K562 (cell line): ENCODE measurements at regions not wholly inside any gene's neighbourhood (a gene's known extent, or its start where the extent isn't known, plus 50 kb on each side); places are given as distances from the start of the nearest gene placed in this dataset.

Experiments
- ATAC-seq: fragments of 200-7000 bp; cut with Tn5 transposase; 3 replicates; pipeline ENCODE4 v1.9.1; 2020; ENCODE audit warnings: moderate library complexity
- BruUV-seq: library from RNA; stranded (reverse); fragments of 400-500 nt; replicated peaks from 2 replicates; lab custom pipeline; 2021; lab: Mats Ljungman, UMichigan
- CTCF ChIA-PET: fragments of 300-600 bp; formaldehyde crosslinking; extraction: SDS; loops from one replicate; lab custom pipeline; 2021; ENCODE audit warnings: low intra/inter-chr PET ratio; lab: Yijun Ruan, JAX
- POLR2A ChIA-PET: fragments of 300-600, 350-650 bp; sonication (Branson Sonifier 250); formaldehyde crosslinking; extraction: SDS; loops from one replicate; lab custom pipeline; 2021; ENCODE audit warnings: antibody characterized with exemption, inconsistent platforms; lab: Yijun Ruan, JAX
- DNase-seq, 4 experiments: peaks; one replicate each; pipeline versions ENCODE4 v3.0.0 to v3.0.0-alpha.2; 2011 to 2018; ENCODE audit warnings: low spot score in 3 of 4, mixed read lengths in 3 of 4; ENCODE audit errors: extremely low read depth in 1 of 4
- FAIRE-seq: peaks from 2 replicates; lab custom pipeline; 2011; peaks lifted over from hg19 to GRCh38; lab: Jason Lieb, UNC
- H2AFZ ChIP-seq: 2 replicates; pipeline ENCODE4 v1.6.0; 2011; ENCODE audit warnings: low read depth, low read length, control low read depth, inconsistent platforms
- H3K27ac ChIP-seq: fragments of 200-600 bp; 3 replicates; pipeline ENCODE4 v1.8.0; 2011; ENCODE audit warnings: low read depth, mild to moderate bottlenecking, control low read depth, inconsistent platforms, low read length, moderate library complexity, mixed read lengths; ENCODE audit errors: extremely low read depth
- H3K27me3 ChIP-seq, 2 experiments: fragments of 300-600 bp in 1 of 2; 2 replicates in 1 of 2; 3 replicates in 1 of 2; pipeline versions ENCODE4 v1.6.0 to v1.8.0; 2011; ENCODE audit warnings: inconsistent platforms in 2 of 2, low read length in 2 of 2, mild to moderate bottlenecking in 1 of 2, mixed read lengths in 1 of 2, moderate library complexity in 1 of 2; ENCODE audit not compliant: control insufficient read depth in 2 of 2, insufficient read depth in 2 of 2
- H3K36me3 ChIP-seq: fragments of 300-600 bp; 3 replicates; pipeline ENCODE4 v1.8.0; 2011; ENCODE audit warnings: mild to moderate bottlenecking, low read length, inconsistent platforms; ENCODE audit not compliant: control insufficient read depth, insufficient read depth
- H3K4me1 ChIP-seq, 2 experiments: fragments of 200-600 bp in 1 of 2; replicated peaks in 1 of 2; 2 replicates in 1 of 2; 3 replicates in 1 of 2; pipeline versions ENCODE4 v1.5.1 to v1.8.0; 2011; ENCODE audit warnings: inconsistent platforms in 2 of 2, low read length in 2 of 2, mild to moderate bottlenecking in 1 of 2, mixed read lengths in 1 of 2, moderate library complexity in 1 of 2; ENCODE audit not compliant: control insufficient read depth in 2 of 2, insufficient read depth in 2 of 2
- H3K4me2 ChIP-seq: 2 replicates; pipeline ENCODE4 v1.6.1; 2011; ENCODE audit warnings: low read length, control low read depth, inconsistent platforms, mixed read lengths; ENCODE audit not compliant: insufficient read depth
- H3K4me3 ChIP-seq: fragments of 200-600 bp; sonication (generic), shearing (Covaris generic); 2 replicates; pipeline ENCODE4 v1.5.1; 2016; ENCODE audit warnings: control low read depth, inconsistent platforms
- H3K79me2 ChIP-seq: fragments of 200-600 bp; 3 replicates; pipeline ENCODE4 v1.8.0; 2011; ENCODE audit warnings: low read length, inconsistent platforms; ENCODE audit not compliant: control insufficient read depth, insufficient read depth
- H3K9ac ChIP-seq, 2 experiments: 2 replicates each; pipeline versions ENCODE4 v1.6.0 to v1.6.1; 2011; ENCODE audit warnings: low read depth in 2 of 2, low read length in 2 of 2, control low read depth in 1 of 2, inconsistent platforms in 1 of 2, mild to moderate bottlenecking in 1 of 2, mixed read lengths in 1 of 2; ENCODE audit not compliant: insufficient read depth in 1 of 2
- H3K9me1 ChIP-seq: one replicate; pipeline ENCODE4 v1.6.0; 2011; ENCODE audit warnings: inconsistent platforms, mild to moderate bottlenecking, low read length, moderate library complexity; ENCODE audit not compliant: control insufficient read depth, insufficient read depth
- H3K9me3 ChIP-seq: replicated peaks from 2 replicates; pipeline ENCODE4 v1.5.1; 2011; ENCODE audit warnings: low read depth, low read length, inconsistent platforms; ENCODE audit not compliant: control insufficient read depth, insufficient read depth
- H4K20me1 ChIP-seq: replicated peaks from 2 replicates; pipeline ENCODE4 v1.6.1; 2011; ENCODE audit warnings: low read length, inconsistent platforms, mixed read lengths; ENCODE audit not compliant: control insufficient read depth, insufficient read depth
- BRCA1 ChIP-seq, 2 experiments: fragments of 450-650 bp in 1 of 2; sonication (generic) in 1 of 2; formaldehyde crosslinking in 1 of 2; IDR thresholded peaks; 2 replicates each; pipeline versions ENCODE4 v1.5.0 to v1.6.1; 2017 to 2020; ENCODE audit warnings: mild to moderate bottlenecking in 1 of 2, missing genetic modification reagents in 1 of 2
- CBX3 ChIP-seq, 2 experiments: IDR thresholded peaks; 1 replicate in 1 of 2; 2 replicates in 1 of 2; pipeline ENCODE4 v1.6.1; 2012; ENCODE audit warnings: inconsistent platforms in 2 of 2, low read length in 2 of 2, borderline replicate concordance in 1 of 2, control low read depth in 1 of 2
- CHD1 ChIP-seq: fragments of 200-600 bp; sonication (generic); IDR thresholded peaks from one replicate; pipeline ENCODE4 v1.6.1; 2012; ENCODE audit warnings: mild to moderate bottlenecking, moderate library complexity, low read length, inconsistent platforms
- FOS ChIP-seq: IDR thresholded peaks from 3 replicates; pipeline ENCODE4 v1.6.1; 2011; ENCODE audit not compliant: insufficient read length; ENCODE audit errors: extremely low read depth
- HDAC8 ChIP-seq: fragments of 450-650 bp; IDR thresholded peaks from 2 replicates; pipeline ENCODE4 v1.6.1; 2016; ENCODE audit warnings: mild to moderate bottlenecking, missing genetic modification characterization, moderate library complexity, missing compliant biosample characterization
- JUNB ChIP-seq: fragments of 450-650 bp; formaldehyde crosslinking; conservative IDR thresholded peaks from 2 replicates; pipeline ENCODE4 v1.4.0; 2020; ENCODE audit warnings: mild to moderate bottlenecking
- KAT2B ChIP-seq: IDR thresholded peaks from one replicate; pipeline ENCODE4 v1.6.1; 2012; ENCODE audit warnings: low read depth, mild to moderate bottlenecking, control low read depth, inconsistent platforms, low read length, moderate library complexity
- PTBP1 ChIP-seq: fragments of 200-400 bp; formaldehyde crosslinking; IDR thresholded peaks from 2 replicates; pipeline ENCODE4 v1.6.1; 2017; ENCODE audit warnings: low read depth, low read length
- PURB ChIP-seq: sonication (generic); formaldehyde crosslinking; IDR thresholded peaks from 2 replicates; pipeline ENCODE4 v1.9.0; 2021; ENCODE audit warnings: low read depth, mild to moderate bottlenecking, missing genetic modification reagents
- TOE1 ChIP-seq, 2 experiments: fragments of 450-650 bp in 1 of 2; sonication (generic) in 1 of 2; formaldehyde crosslinking in 1 of 2; IDR thresholded peaks; 2 replicates each; pipeline versions ENCODE4 v1.7.1 to v1.8.0; 2016 to 2022; ENCODE audit warnings: borderline replicate concordance in 2 of 2, mild to moderate bottlenecking in 2 of 2, antibody characterized with exemption in 1 of 2, inconsistent platforms in 1 of 2, low read depth in 1 of 2, missing genetic modification reagents in 1 of 2, moderate library complexity in 1 of 2
- ZNF644 ChIP-seq: fragments of 200-800 bp; sonication (Bioruptor generic); IDR thresholded peaks from 2 replicates; pipeline ENCODE4 v1.6.1; 2016; ENCODE audit warnings: low read depth, missing genetic modification characterization, missing compliant biosample characterization
- WGBS: fragments of 100-300 bp; shearing (Covaris generic); methylation state at CpG from one replicate; pipeline ENCODE4 v1.1.6; 2016; ENCODE audit warnings: low coverage, mixed read lengths; ENCODE audit not compliant: insufficient coverage; ENCODE audit errors: missing lambda C conversion rate; 5-methylcytosine and 5-hydroxymethylcytosine counted together
- in situ Hi-C: fragments of 300-500 bp; cut with MboI; formaldehyde crosslinking; loops from 4 replicates; pipeline ENCODE4 v1.15.0; 2018; ENCODE audit warnings: inconsistent platforms, mixed read lengths
- intact Hi-C: fragments of 100-400 bp; cut with micrococcal nuclease; formaldehyde crosslinking; loops from 2 replicates; pipeline ENCODE4 v1.14.2; 2022
- TF ChIP-seq, protein P1 (sequence below): fragments of 450-650 bp; IDR thresholded peaks from 2 replicates; pipeline ENCODE4 v1.6.1; 2016; ENCODE audit warnings: mild to moderate bottlenecking

- no peaks in the 10 kb centered on the region for H3K36me3 ChIP-seq
- peaks cover 0 to 3% of the 10 kb centered on the region in 2 experiments; a peak in 1 of 5 replicates for H3K4me1 ChIP-seq
- no peak overlapping the region for H3K4me3 ChIP-seq
- intact Hi-C loops, result no loop called here
- POLR2A ChIA-PET, result interaction anchor here (0.6 kb wide), 1 partner anchor 423 kb away, joined by 3 read pairs; no protein-coding TSS in a partner anchor
- peaks cover 32 to 91% of the 10 kb centered on the region in 2 experiments for H3K27me3 ChIP-seq
- H3K79me2 ChIP-seq, result no peaks in the 10 kb centered on the region
- CTCF ChIA-PET, result no interaction called here
- no peak for DNase-seq
- no peak overlapping the region for H3K9ac ChIP-seq
- no TSS peak for BruUV-seq
- no peak overlapping the region for H3K27ac ChIP-seq
- in situ Hi-C loops, result no loop called here
- no peaks in the 10 kb centered on the region for H3K9me3 ChIP-seq
- H3K4me2 ChIP-seq, result no peak overlapping the region
- H4K20me1 ChIP-seq, result peaks cover 11% of the 10 kb centered on the region; the same call in 1 of the 2 replicates
- ATAC-seq, result no peak
- under 1% methylated on average over 11 of the region's 11 CpGs for WGBS
- H3K9me1 ChIP-seq, result peaks cover 2% of the 10 kb centered on the region
- no peak for FAIRE-seq
- H2AFZ ChIP-seq, result no peak overlapping the region
- TF ChIP-seq CHD1 (no peak), TOE1 (IDR thresholded peaks at IDR 0.05; ENCODE audit: borderline replicate concordance) (no peak), TOE1 (CRISPR knock-in tag; IDR thresholded peaks at IDR 0.05; ENCODE audit: borderline replicate concordance, low read depth) (no peak), FOS (no peak), PURB (CRISPR knock-in tag) (no peak), BRCA1 (IDR thresholded peaks at IDR 0.05) (no peak), BRCA1 (CRISPR knock-in tag; IDR thresholded peaks at IDR 0.05) (no peak), PTBP1 (no peak), KAT2B (no peak), CBX3 (IDR thresholded peaks at IDR 0.05; ENCODE audit: borderline replicate concordance in 1 of 2, low read length in 2 of 2) (no peak), ZNF644 (no peak), HDAC8 (tag) (no peak), JUNB (no peak)
- TF ChIP-seq, protein P1, sequence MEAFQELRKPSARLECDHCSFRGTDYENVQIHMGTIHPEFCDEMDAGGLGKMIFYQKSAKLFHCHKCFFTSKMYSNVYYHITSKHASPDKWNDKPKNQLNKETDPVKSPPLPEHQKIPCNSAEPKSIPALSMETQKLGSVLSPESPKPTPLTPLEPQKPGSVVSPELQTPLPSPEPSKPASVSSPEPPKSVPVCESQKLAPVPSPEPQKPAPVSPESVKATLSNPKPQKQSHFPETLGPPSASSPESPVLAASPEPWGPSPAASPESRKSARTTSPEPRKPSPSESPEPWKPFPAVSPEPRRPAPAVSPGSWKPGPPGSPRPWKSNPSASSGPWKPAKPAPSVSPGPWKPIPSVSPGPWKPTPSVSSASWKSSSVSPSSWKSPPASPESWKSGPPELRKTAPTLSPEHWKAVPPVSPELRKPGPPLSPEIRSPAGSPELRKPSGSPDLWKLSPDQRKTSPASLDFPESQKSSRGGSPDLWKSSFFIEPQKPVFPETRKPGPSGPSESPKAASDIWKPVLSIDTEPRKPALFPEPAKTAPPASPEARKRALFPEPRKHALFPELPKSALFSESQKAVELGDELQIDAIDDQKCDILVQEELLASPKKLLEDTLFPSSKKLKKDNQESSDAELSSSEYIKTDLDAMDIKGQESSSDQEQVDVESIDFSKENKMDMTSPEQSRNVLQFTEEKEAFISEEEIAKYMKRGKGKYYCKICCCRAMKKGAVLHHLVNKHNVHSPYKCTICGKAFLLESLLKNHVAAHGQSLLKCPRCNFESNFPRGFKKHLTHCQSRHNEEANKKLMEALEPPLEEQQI, result no peak
Observed at GRCh38 chr17:79534111-79534510, 76.7 kb downstream of the RBFOX3 start.
